ENCODE measurements at regions not wholly inside any gene's neighbourhood (a gene's known extent, or its start where the extent isn't known, plus 50 kb on each side); places are given as distances from the start of the nearest gene placed in this dataset.

DNA sequence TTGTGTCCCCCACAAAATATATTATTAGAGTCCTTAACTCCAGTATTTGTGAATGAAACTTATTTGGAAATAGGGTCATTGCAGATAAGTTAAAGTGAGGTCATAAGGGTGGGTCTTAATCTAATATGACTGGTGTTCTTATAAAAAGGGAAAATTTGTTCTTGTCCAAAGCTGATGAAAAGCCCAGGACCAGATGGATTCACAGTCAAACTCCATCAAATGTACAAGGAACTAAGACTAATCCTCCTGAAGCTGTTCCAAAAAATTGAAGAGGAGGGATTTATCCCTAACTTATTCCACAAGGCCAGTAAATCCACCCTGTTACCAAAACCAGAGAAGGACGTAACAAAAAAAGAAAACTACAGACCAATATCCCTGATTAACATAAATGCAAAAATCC, 56.4 kb upstream of the SLIT3 start:
- Histone ChIP-seq H4K8ac (ENCODE audit: low read length) (no peak overlapping the region), H3K9ac (ENCODE audit: low read length) (no peak overlapping the region), H3K18ac (ENCODE audit: low read depth in 1 of 2, low read length in 2 of 2) (no peak overlapping the region), H3K9me3 (ENCODE audit: control insufficient read depth, low read length) (no peaks in the 10 kb centered on the region), H2BK15ac (ENCODE audit: low read depth, poor library complexity, severe bottlenecking) (no peak overlapping the region), H4K91ac (ENCODE audit: low read length) (no peak overlapping the region), H3K27ac (ENCODE audit: low read length, poor library complexity, severe bottlenecking) (no peak overlapping the region), H3K36me3 (ENCODE audit: control insufficient read depth in 1 of 2, insufficient read depth in 2 of 2, low read depth in 1 of 2, low read length in 2 of 2) (no peaks in the 10 kb centered on the region), H2BK12ac (ENCODE audit: low read length in 2 of 2) (no peak overlapping the region), H3K79me1 (replicated peaks; ENCODE audit: low read length, poor library complexity, severe bottlenecking) (no peaks in the 10 kb centered on the region), H3K4me1 (ENCODE audit: control insufficient read depth, insufficient read depth, low read depth, low read length) (no peaks in the 10 kb centered on the region), H3K14ac (ENCODE audit: low read length in 2 of 2) (no peak overlapping the region), H3K23ac (ENCODE audit: low read length in 2 of 2) (no peak overlapping the region), H2BK5ac (ENCODE audit: low read depth, low read length, poor library complexity, severe bottlenecking) (no peak overlapping the region), H3K4ac (ENCODE audit: low read depth in 1 of 2, low read length in 2 of 2) (no peak overlapping the region), H2AFZ (ENCODE audit: low read depth, low read length) (no peak overlapping the region), H2AK5ac (ENCODE audit: low read length, severe bottlenecking) (no peak overlapping the region), H3K4me3 (ENCODE audit: insufficient read depth in 1 of 2, low read depth in 1 of 2, low read length in 2 of 2) (no peak overlapping the region), H3K4me2 (ENCODE audit: low read length, poor library complexity, severe bottlenecking) (no peak overlapping the region), H3K27me3 (ENCODE audit: control insufficient read depth in 1 of 2, insufficient read depth in 1 of 2, low read length in 2 of 2) (no peaks in the 10 kb centered on the region), H2BK120ac (ENCODE audit: low read depth, low read length) (no peak overlapping the region)
- DNase-seq = no peak
- 100% methylated on average over 1 of the region's 1 CpG for WGBS

DNA sequence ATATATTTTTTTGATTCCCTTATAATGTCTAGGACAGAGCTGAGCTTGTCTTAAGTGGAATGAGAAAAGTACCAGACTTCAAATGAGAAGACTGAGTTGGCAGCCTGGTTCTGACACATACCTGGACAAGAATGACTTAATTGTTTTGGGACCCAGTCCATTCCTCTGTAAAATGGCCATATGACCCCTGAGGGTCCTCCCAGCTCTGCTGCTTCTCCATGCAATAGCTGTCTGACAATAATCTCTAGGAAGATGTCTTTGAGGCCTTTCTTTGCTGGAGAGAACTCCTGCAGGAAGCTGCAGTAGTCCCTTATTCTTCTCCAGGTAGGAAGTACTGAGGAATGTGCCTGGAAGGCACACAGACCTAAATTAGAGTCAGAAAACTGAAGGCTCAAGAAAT, 55.9 kb upstream of the SLIT3 start:
- Histone ChIP-seq H3K27me3 (ENCODE audit: control insufficient read depth in 1 of 2, insufficient read depth in 1 of 2, low read length in 2 of 2) (no peaks in the 10 kb centered on the region), H2AFZ (ENCODE audit: low read depth, low read length) (no peak overlapping the region), H3K9me3 (ENCODE audit: control insufficient read depth, low read length) (no peaks in the 10 kb centered on the region), H2BK5ac (ENCODE audit: low read depth, low read length, poor library complexity, severe bottlenecking) (no peak overlapping the region), H2BK15ac (ENCODE audit: low read depth, poor library complexity, severe bottlenecking) (no peak overlapping the region), H3K36me3 (ENCODE audit: control insufficient read depth in 1 of 2, insufficient read depth in 2 of 2, low read depth in 1 of 2, low read length in 2 of 2) (no peaks in the 10 kb centered on the region), H2BK120ac (ENCODE audit: low read depth, low read length) (no peak overlapping the region), H3K14ac (ENCODE audit: low read length in 2 of 2) (no peak overlapping the region), H2AK5ac (ENCODE audit: low read length, severe bottlenecking) (no peak overlapping the region), H2BK12ac (ENCODE audit: low read length in 2 of 2) (no peak overlapping the region), H3K18ac (ENCODE audit: low read depth in 1 of 2, low read length in 2 of 2) (no peak overlapping the region), H3K4me3 (ENCODE audit: insufficient read depth in 1 of 2, low read depth in 1 of 2, low read length in 2 of 2) (no peak overlapping the region), H3K4me1 (ENCODE audit: control insufficient read depth, insufficient read depth, low read depth, low read length) (no peaks in the 10 kb centered on the region), H3K79me1 (replicated peaks; ENCODE audit: low read length, poor library complexity, severe bottlenecking) (no peaks in the 10 kb centered on the region), H3K23ac (ENCODE audit: low read length in 2 of 2) (no peak overlapping the region), H3K4me2 (ENCODE audit: low read length, poor library complexity, severe bottlenecking) (no peak overlapping the region), H3K4ac (ENCODE audit: low read depth in 1 of 2, low read length in 2 of 2) (no peak overlapping the region), H3K9ac (ENCODE audit: low read length) (no peak overlapping the region), H3K27ac (ENCODE audit: low read length, poor library complexity, severe bottlenecking) (no peak overlapping the region), H4K91ac (ENCODE audit: low read length) (no peak overlapping the region), H4K8ac (ENCODE audit: low read length) (no peak overlapping the region)
- no peak for DNase-seq

DNA sequence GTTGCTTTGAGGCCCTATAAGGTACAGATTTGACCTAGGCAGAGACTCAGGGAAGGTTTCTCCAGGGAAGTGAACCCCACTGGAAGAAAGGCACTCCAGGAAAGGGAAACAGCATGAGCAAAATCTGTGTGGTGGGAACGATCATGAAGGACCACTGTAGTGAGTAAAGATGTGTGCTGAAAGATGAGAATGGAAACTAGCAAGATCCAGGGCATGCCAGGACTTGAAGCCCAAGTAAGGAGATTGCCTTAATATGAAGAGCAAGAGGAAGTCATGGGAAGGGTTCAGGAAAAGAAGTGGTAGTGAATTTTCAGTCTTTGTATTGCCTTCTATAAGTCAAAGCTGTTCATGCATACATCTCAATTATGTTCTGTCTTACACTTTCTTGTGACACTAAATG, 55.2 kb upstream of the SLIT3 start:
- no peak overlapping the region for H3K9ac ChIP-seq (ENCODE audit: low read length)
- no peak overlapping the region for H2BK15ac ChIP-seq (ENCODE audit: low read depth, poor library complexity, severe bottlenecking)
- no peak overlapping the region for H3K4me2 ChIP-seq (ENCODE audit: low read length, poor library complexity, severe bottlenecking)

DNA sequence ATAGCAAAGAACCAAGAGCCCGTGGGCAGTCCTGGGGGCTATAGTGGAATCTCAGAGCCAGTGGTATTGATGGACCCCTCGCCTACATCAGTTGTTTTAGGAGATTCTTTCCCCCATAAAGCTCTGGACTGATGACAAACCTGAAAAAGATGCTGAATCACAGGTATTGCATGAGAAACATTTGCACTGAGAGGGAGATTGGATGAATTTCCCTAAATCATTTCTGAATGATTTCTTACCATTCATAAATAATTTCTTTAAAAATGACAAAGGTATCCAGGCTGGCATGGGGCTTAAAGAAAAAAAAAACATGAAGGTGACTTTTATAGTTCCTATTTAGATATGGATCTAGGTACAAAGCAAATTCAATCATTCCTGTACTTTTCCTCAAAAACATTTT, 54.0 kb upstream of the SLIT3 start:
- no peak for DNase-seq
- Histone ChIP-seq H2BK12ac (ENCODE audit: low read length in 2 of 2) (no peak overlapping the region), H3K4me1 (ENCODE audit: control insufficient read depth, insufficient read depth, low read depth, low read length) (no peaks in the 10 kb centered on the region), H2AK5ac (ENCODE audit: low read length, severe bottlenecking) (no peak overlapping the region), H3K36me3 (ENCODE audit: control insufficient read depth in 1 of 2, insufficient read depth in 2 of 2, low read depth in 1 of 2, low read length in 2 of 2) (no peaks in the 10 kb centered on the region), H3K9ac (ENCODE audit: low read length) (no peak overlapping the region), H3K18ac (ENCODE audit: low read depth in 1 of 2, low read length in 2 of 2) (no peak overlapping the region), H3K27ac (ENCODE audit: low read length, poor library complexity, severe bottlenecking) (no peak overlapping the region), H2AFZ (ENCODE audit: low read depth, low read length) (no peak overlapping the region), H4K8ac (ENCODE audit: low read length) (no peak overlapping the region), H2BK120ac (ENCODE audit: low read depth, low read length) (no peak overlapping the region), H3K9me3 (ENCODE audit: control insufficient read depth, low read length) (no peaks in the 10 kb centered on the region), H4K91ac (ENCODE audit: low read length) (no peak overlapping the region), H2BK5ac (ENCODE audit: low read depth, low read length, poor library complexity, severe bottlenecking) (no peak overlapping the region), H3K79me1 (replicated peaks; ENCODE audit: low read length, poor library complexity, severe bottlenecking) (no peaks in the 10 kb centered on the region), H2BK15ac (ENCODE audit: low read depth, poor library complexity, severe bottlenecking) (no peak overlapping the region), H3K4ac (ENCODE audit: low read depth in 1 of 2, low read length in 2 of 2) (no peak overlapping the region), H3K4me2 (ENCODE audit: low read length, poor library complexity, severe bottlenecking) (no peak overlapping the region), H3K27me3 (ENCODE audit: control insufficient read depth in 1 of 2, insufficient read depth in 1 of 2, low read length in 2 of 2) (no peaks in the 10 kb centered on the region), H3K14ac (ENCODE audit: low read length in 2 of 2) (no peak overlapping the region), H3K23ac (ENCODE audit: low read length in 2 of 2) (no peak overlapping the region), H3K4me3 (ENCODE audit: insufficient read depth in 1 of 2, low read depth in 1 of 2, low read length in 2 of 2) (no peak overlapping the region)
- WGBS = 88% methylated on average over 2 of the region's 2 CpGs

More for the DNA sequence above, 55.2 kb upstream of the SLIT3 start:
- Histone ChIP-seq H2AFZ (ENCODE audit: low read depth, low read length) (no peak overlapping the region), H2BK12ac (ENCODE audit: low read length in 2 of 2) (no peak overlapping the region), H3K4me1 (ENCODE audit: control insufficient read depth, insufficient read depth, low read depth, low read length) (no peaks in the 10 kb centered on the region), H3K36me3 (ENCODE audit: control insufficient read depth in 1 of 2, insufficient read depth in 2 of 2, low read depth in 1 of 2, low read length in 2 of 2) (no peaks in the 10 kb centered on the region), H3K9me3 (ENCODE audit: control insufficient read depth, low read length) (no peaks in the 10 kb centered on the region), H3K18ac (ENCODE audit: low read depth in 1 of 2, low read length in 2 of 2) (no peak overlapping the region), H4K8ac (ENCODE audit: low read length) (no peak overlapping the region), H3K27me3 (ENCODE audit: control insufficient read depth in 1 of 2, insufficient read depth in 1 of 2, low read length in 2 of 2) (no peaks in the 10 kb centered on the region), H3K14ac (ENCODE audit: low read length in 2 of 2) (no peak overlapping the region), H3K27ac (ENCODE audit: low read length, poor library complexity, severe bottlenecking) (no peak overlapping the region), H2BK120ac (ENCODE audit: low read depth, low read length) (no peak overlapping the region), H3K79me1 (replicated peaks; ENCODE audit: low read length, poor library complexity, severe bottlenecking) (no peaks in the 10 kb centered on the region), H2AK5ac (ENCODE audit: low read length, severe bottlenecking) (no peak overlapping the region), H3K23ac (ENCODE audit: low read length in 2 of 2) (no peak overlapping the region), H2BK5ac (ENCODE audit: low read depth, low read length, poor library complexity, severe bottlenecking) (no peak overlapping the region), H3K4me3 (ENCODE audit: insufficient read depth in 1 of 2, low read depth in 1 of 2, low read length in 2 of 2) (no peak overlapping the region), H4K91ac (ENCODE audit: low read length) (no peak overlapping the region), H3K4ac (ENCODE audit: low read depth in 1 of 2, low read length in 2 of 2) (no peak overlapping the region)
- WGBS = 94% methylated on average over 1 of the region's 1 CpG
- DNase-seq = no peak

Measured in mesenchymal stem cell (in vitro differentiated cells and primary cell).